ENCODE measurements at regions not wholly inside any gene's neighbourhood (a gene's known extent, or its start where the extent isn't known, plus 50 kb on each side); places are given as distances from the start of the nearest gene placed in this dataset.
A peak's percentile ranks its signal among the peaks of the same experiment; 100 is the strongest.

DNA sequence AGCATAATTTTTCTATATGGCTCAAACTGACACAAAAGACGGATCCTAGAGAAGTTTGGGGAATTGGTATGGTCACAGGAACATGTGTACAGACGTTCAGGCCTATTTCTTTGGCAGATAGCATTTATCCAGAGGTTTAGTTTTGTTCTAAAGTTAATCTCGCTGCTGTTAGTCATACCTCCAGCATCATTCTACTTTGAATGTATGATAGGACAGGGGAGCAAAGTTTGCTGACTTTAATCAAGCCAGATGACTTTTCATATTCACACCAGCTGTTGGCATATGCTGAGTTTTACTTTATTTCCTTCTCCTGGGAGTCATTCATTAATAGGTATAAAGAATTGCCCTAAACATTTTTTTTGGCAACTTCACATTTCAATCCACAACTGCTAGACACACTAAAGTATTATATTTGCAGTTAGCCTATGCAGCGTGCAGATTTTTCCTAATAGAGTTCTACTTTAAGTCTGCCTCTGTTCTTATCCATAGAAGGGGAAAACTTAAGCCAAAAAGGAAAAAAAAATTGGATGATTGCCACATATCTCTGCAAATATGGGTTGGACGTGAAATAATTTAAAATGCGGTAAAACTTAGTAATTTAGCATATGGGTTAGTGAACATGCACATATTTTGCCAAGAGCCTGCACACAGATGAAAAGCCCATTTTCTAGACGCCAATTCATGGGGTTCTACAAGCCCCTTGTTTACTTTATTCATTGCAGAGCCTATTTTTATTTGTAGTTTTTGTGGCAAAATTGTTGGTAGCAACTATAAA, 213.1 kb downstream of the C7orf25 start:
- H3K27ac ChIP-seq, result no peak overlapping the region
- intact Hi-C loops (cut with DNase I; ENCODE audit: low total_unique reads), result no loop called here
- DNase-seq, result no peak
- WGBS, 2 donors (ENCODE audit: low coverage in 1 of 2), result 67 to 74% methylated on average over 7 of the region's 7 CpGs
- TF ChIP-seq EP300 (IDR thresholded peaks at IDR 0.05; ENCODE audit: low read depth) (no peak), POLR2AphosphoS5 (IDR thresholded peaks at IDR 0.05) (no peak), POLR2A (IDR thresholded peaks at IDR 0.05) (no peak)
- TF ChIP-seq, protein P1, sequence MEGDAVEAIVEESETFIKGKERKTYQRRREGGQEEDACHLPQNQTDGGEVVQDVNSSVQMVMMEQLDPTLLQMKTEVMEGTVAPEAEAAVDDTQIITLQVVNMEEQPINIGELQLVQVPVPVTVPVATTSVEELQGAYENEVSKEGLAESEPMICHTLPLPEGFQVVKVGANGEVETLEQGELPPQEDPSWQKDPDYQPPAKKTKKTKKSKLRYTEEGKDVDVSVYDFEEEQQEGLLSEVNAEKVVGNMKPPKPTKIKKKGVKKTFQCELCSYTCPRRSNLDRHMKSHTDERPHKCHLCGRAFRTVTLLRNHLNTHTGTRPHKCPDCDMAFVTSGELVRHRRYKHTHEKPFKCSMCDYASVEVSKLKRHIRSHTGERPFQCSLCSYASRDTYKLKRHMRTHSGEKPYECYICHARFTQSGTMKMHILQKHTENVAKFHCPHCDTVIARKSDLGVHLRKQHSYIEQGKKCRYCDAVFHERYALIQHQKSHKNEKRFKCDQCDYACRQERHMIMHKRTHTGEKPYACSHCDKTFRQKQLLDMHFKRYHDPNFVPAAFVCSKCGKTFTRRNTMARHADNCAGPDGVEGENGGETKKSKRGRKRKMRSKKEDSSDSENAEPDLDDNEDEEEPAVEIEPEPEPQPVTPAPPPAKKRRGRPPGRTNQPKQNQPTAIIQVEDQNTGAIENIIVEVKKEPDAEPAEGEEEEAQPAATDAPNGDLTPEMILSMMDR (IDR thresholded peaks at IDR 0.05), result no peak
- no peak overlapping the region for H3K4me3 ChIP-seq
- no peaks in the 10 kb centered on the region for H3K27me3 ChIP-seq
- H3K36me3 ChIP-seq, result no peaks in the 10 kb centered on the region
- H3K9me3 ChIP-seq, result no peaks in the 10 kb centered on the region
- H3K4me1 ChIP-seq, result peaks cover 0 to 37% (median 10%) of the 10 kb centered on the region in 4 donors
- in situ Hi-C loops (cut with MboI; ENCODE audit: low pct_ligation_motif_present in 1 of 4, low pct_unique_long_range_greater_than_20kb in 1 of 4, low sequenced_read_pairs in 3 of 4), result loop anchor here in 2 of 4 donors (25.0 kb wide), 3 partner anchors 461 to 736 kb away; partner anchors contain the start of gene GLI3 (in 1 of the 2)

GRCh38 chr7:42694894-42695507, 216.9 kb downstream of the C7orf25 start:
- WGBS, 2 donors (ENCODE audit: low coverage in 1 of 2), result 7 to 29% methylated on average over 2 to 6 of the region's 6 CpGs
- H3K4me3 ChIP-seq, result no peak overlapping the region
- H3K4me1 ChIP-seq, result peaks cover 0 to 35% (median 11%) of the 10 kb centered on the region in 4 donors
- intact Hi-C loops (cut with DNase I; ENCODE audit: low total_unique reads) (loop anchor here (5.0 kb wide), 1 partner anchor 753 kb away; no protein-coding TSS in a partner anchor), in situ Hi-C loops (cut with MboI; ENCODE audit: low pct_ligation_motif_present in 1 of 4, low pct_unique_long_range_greater_than_20kb in 1 of 4, low sequenced_read_pairs in 3 of 4) (loop anchor here in 2 of 4 donors (25.0 kb wide), 3 partner anchors 458 to 733 kb away; partner anchors contain the start of gene GLI3 (in 1 of the 2))
- peak in 2 of 3 donors; percentile 10 to 23 for TF ChIP-seq POLR2AphosphoS5 (IDR thresholded peaks at IDR 0.05)
- TF ChIP-seq EP300 (IDR thresholded peaks at IDR 0.05; ENCODE audit: low read depth), result no peak
- H3K9me3 ChIP-seq, result no peaks in the 10 kb centered on the region
- no peaks in the 10 kb centered on the region for H3K36me3 ChIP-seq
- H3K27me3 ChIP-seq, result no peaks in the 10 kb centered on the region
- DNase-seq, result no peak
- H3K27ac ChIP-seq, result peak overlapping the region in 2 of 4 donors; percentile 32 to 35

GRCh38 chr7:42693722-42694121, 218.1 kb downstream of the C7orf25 start:
- no peak overlapping the region for H3K27ac ChIP-seq
- DNase-seq, result no peak
- H3K9me3 ChIP-seq, result no peaks in the 10 kb centered on the region
- no peaks in the 10 kb centered on the region for H3K27me3 ChIP-seq
- H3K4me3 ChIP-seq, result no peak overlapping the region
- TF ChIP-seq EP300 (IDR thresholded peaks at IDR 0.05; ENCODE audit: low read depth), result no peak
- TF ChIP-seq POLR2A (IDR thresholded peaks at IDR 0.05), result no peak
- TF ChIP-seq POLR2AphosphoS5 (IDR thresholded peaks at IDR 0.05), result no peak
- TF ChIP-seq, protein P1 (IDR thresholded peaks at IDR 0.05), result no peak
- intact Hi-C loops (cut with DNase I; ENCODE audit: low total_unique reads), result loop anchor here (5.0 kb wide), 1 partner anchor 751 kb away; no protein-coding TSS in a partner anchor
- no peaks in the 10 kb centered on the region for H3K36me3 ChIP-seq
- 89% methylated on average over 5 of the region's 5 CpGs; no CpG with 5 or more reads in 1 of the 2 donors for WGBS, 2 donors (ENCODE audit: low coverage in 1 of 2)
- in situ Hi-C loops (cut with MboI; ENCODE audit: low pct_ligation_motif_present in 1 of 4, low pct_unique_long_range_greater_than_20kb in 1 of 4, low sequenced_read_pairs in 3 of 4), result loop anchor here in 2 of 4 donors (25.0 kb wide), 3 partner anchors 456 to 731 kb away; partner anchors contain the start of gene GLI3 (in 1 of the 2)
- peaks cover 0 to 24% (median 10%) of the 10 kb centered on the region in 4 donors for H3K4me1 ChIP-seq

- no peak for TF ChIP-seq EP300 (IDR thresholded peaks at IDR 0.05; ENCODE audit: low read depth)
- TF ChIP-seq, protein P1 (IDR thresholded peaks at IDR 0.05), result no peak
- no peak for TF ChIP-seq POLR2A (IDR thresholded peaks at IDR 0.05)
- no peaks in the 10 kb centered on the region for H3K9me3 ChIP-seq
- WGBS, 2 donors (ENCODE audit: low coverage in 1 of 2), result 70 to 76% methylated on average over 5 of the region's 5 CpGs
- H3K36me3 ChIP-seq, result no peaks in the 10 kb centered on the region
- no peak overlapping the region for H3K4me3 ChIP-seq
- H3K4me1 ChIP-seq, result peaks cover 0 to 24% (median 10%) of the 10 kb centered on the region in 4 donors
- intact Hi-C loops (cut with DNase I; ENCODE audit: low total_unique reads) (loop anchor here (5.0 kb wide), 1 partner anchor 750 kb away; no protein-coding TSS in a partner anchor), in situ Hi-C loops (cut with MboI; ENCODE audit: low pct_ligation_motif_present in 1 of 4, low pct_unique_long_range_greater_than_20kb in 1 of 4, low sequenced_read_pairs in 3 of 4) (loop anchor here in 2 of 4 donors (25.0 kb wide), 3 partner anchors 455 to 730 kb away; partner anchors contain the start of gene GLI3 (in 1 of the 2))
- H3K27me3 ChIP-seq, result no peaks in the 10 kb centered on the region
- no peak for DNase-seq
- H3K27ac ChIP-seq, result no peak overlapping the region
These were observed 219.2 kb downstream of the C7orf25 start for GRCh38 chr7:42692621-42693020.

Measured in transverse colon (tissue), 4 donors.